B cell (primary cell): ENCODE measurements at regions not wholly inside any gene's neighbourhood (a gene's known extent, or its start where the extent isn't known, plus 50 kb on each side); places are given as distances from the start of the nearest gene placed in this dataset.

Experiments used
- ATAC-seq: fragments of 200-7000 bp; cut with Tn5 transposase; one replicate; pipeline ENCODE4 v1.10.0; 2021; ENCODE audit warnings: low read depth, mild to moderate bottlenecking, moderate number of reproducible peaks, moderate library complexity
- CTCF ChIA-PET: fragments of 350-600 bp; sonication (Branson Sonifier 250); formaldehyde crosslinking; loops from one replicate; lab custom pipeline; 2021; ENCODE audit warnings: antibody characterized with exemption, inconsistent platforms; lab: Charles Lee
- POLR2A ChIA-PET: fragments of 350-600 bp; sonication (Branson Sonifier 250); formaldehyde crosslinking; loops from one replicate; lab custom pipeline; 2021; ENCODE audit warnings: antibody characterized with exemption; lab: Charles Lee
- DNase-seq: peaks from one replicate; pipeline ENCODE4 v3.0.0; 2013
- H2AFZ ChIP-seq: 2 replicates; pipeline ENCODE4 v1.6.1; 2012; ENCODE audit warnings: mild to moderate bottlenecking, low read depth, low read length; ENCODE audit not compliant: insufficient read depth, poor library complexity, severe bottlenecking
- H3K27ac ChIP-seq, 2 donors: 1 replicate in 1 of 2; 2 replicates in 1 of 2; pipeline ENCODE4 v1.5.1; 2012 to 2013; ENCODE audit warnings: low read length in 2 of 2, mild to moderate bottlenecking in 2 of 2, moderate library complexity in 1 of 2
- H3K27me3 ChIP-seq, 4 experiments: fragments of 200-600 bp in 1 of 4; sonication (generic) in 1 of 4; replicated peaks in 1 of 4; 1 replicate in 2 of 4; 2 replicates in 2 of 4; pipeline versions ENCODE4 v1.6.1 to v1.7.0; 2013 to 2016; ENCODE audit warnings: low read length in 3 of 4, mild to moderate bottlenecking in 2 of 4, mixed read lengths in 1 of 4, moderate library complexity in 1 of 4; ENCODE audit not compliant: insufficient read depth in 4 of 4, control insufficient read depth in 3 of 4; ENCODE audit errors: control extremely low read depth in 1 of 4
- H3K36me3 ChIP-seq, 2 experiments: replicated peaks in 1 of 2; 1 replicate in 1 of 2; 2 replicates in 1 of 2; pipeline versions ENCODE4 v1.6.1 to v1.7.1; 2013; ENCODE audit warnings: low read length in 1 of 2; ENCODE audit not compliant: insufficient read depth in 2 of 2, control insufficient read depth in 1 of 2; ENCODE audit errors: control extremely low read depth in 1 of 2, extremely low read depth in 1 of 2
- H3K4me1 ChIP-seq, 2 donors: fragments of 200-600 bp in 1 of 2; sonication (generic) in 1 of 2; 1 replicate in 1 of 2; 2 replicates in 1 of 2; pipeline versions ENCODE4 v1.5.1 to v1.6.1; 2013 to 2017; ENCODE audit warnings: low read length in 2 of 2; ENCODE audit not compliant: control insufficient read depth in 2 of 2, insufficient read depth in 2 of 2
- H3K4me2 ChIP-seq: replicated peaks from 2 replicates; pipeline ENCODE3; 2012; ENCODE audit warnings: mild to moderate bottlenecking, low read depth, low read length; ENCODE audit not compliant: poor library complexity, severe bottlenecking
- H3K4me3 ChIP-seq, 5 experiments: fragments of 200-600 bp in 1 of 5; sonication (generic) in 1 of 5; 1 replicate in 3 of 5; 2 replicates in 2 of 5; pipeline versions ENCODE4 v1.5.1 to v1.7.0; 2011 to 2016; ENCODE audit warnings: low read length in 4 of 5, mild to moderate bottlenecking in 4 of 5, low read depth in 2 of 5, control low read depth in 1 of 5, moderate library complexity in 1 of 5; ENCODE audit not compliant: insufficient read depth in 1 of 5; ENCODE audit errors: control extremely low read depth in 1 of 5, extremely low read depth in 1 of 5
- H3K79me2 ChIP-seq: fragments of 200-600 bp; sonication (generic); one replicate; pipeline ENCODE4 v1.6.0; 2016; ENCODE audit warnings: low read length; ENCODE audit not compliant: control insufficient read depth, insufficient read depth
- H3K9ac ChIP-seq: fragments of 200-600 bp; sonication (generic); 2 replicates; pipeline ENCODE4 v1.6.1; 2017; ENCODE audit warnings: mild to moderate bottlenecking, low read length, moderate library complexity
- H3K9me3 ChIP-seq, 3 donors: one replicate each; pipeline versions ENCODE4 v1.6.1 to v1.7.1; 2013; ENCODE audit warnings: low read length in 2 of 3; ENCODE audit not compliant: control insufficient read depth in 2 of 3, insufficient read depth in 1 of 3; ENCODE audit errors: control extremely low read depth in 1 of 3
- H4K20me1 ChIP-seq: 2 replicates; pipeline ENCODE4 v1.6.0; 2012; ENCODE audit warnings: mild to moderate bottlenecking, low read length; ENCODE audit not compliant: insufficient read depth, control insufficient read depth, poor library complexity, severe bottlenecking
- H3K27ac Mint-ChIP-seq: one replicate; pipeline ENCODE4 v1.8.0; 2021; ENCODE audit warnings: mixed read lengths
- H3K27me3 Mint-ChIP-seq: one replicate; pipeline ENCODE4 v1.8.0; 2021; ENCODE audit warnings: mixed read lengths
- H3K4me1 Mint-ChIP-seq: one replicate; pipeline ENCODE4 v1.8.0; 2021; ENCODE audit warnings: mixed read lengths
- H3K4me3 Mint-ChIP-seq: one replicate; pipeline ENCODE4 v1.8.0; 2021; ENCODE audit warnings: mixed read lengths
- H3K9me3 Mint-ChIP-seq: one replicate; pipeline ENCODE4 v1.8.0; 2022; ENCODE audit warnings: mixed read lengths; ENCODE audit not compliant: insufficient read depth
- EZH2 ChIP-seq: IDR thresholded peaks from 2 replicates; pipeline ENCODE4 v1.6.1; 2012; ENCODE audit warnings: borderline replicate concordance, low read depth, mild to moderate bottlenecking, moderate library complexity, low read length; ENCODE audit not compliant: insufficient read depth, poor library complexity, severe bottlenecking
- WGBS: methylation state at CpG from one replicate; pipeline ENCODE4 v1.1.5; 2013; ENCODE audit warnings: missing lambda C conversion rate; ENCODE audit not compliant: insufficient coverage; 5-methylcytosine and 5-hydroxymethylcytosine counted together
- intact Hi-C: fragments of 100-400 bp; cut with micrococcal nuclease; formaldehyde crosslinking; loops from one replicate; pipeline ENCODE4 v1.10.0; 2022
- TF ChIP-seq, protein P1 (sequence below): fragments of 200-600 bp; IDR thresholded peaks from one replicate; pipeline ENCODE4 v1.8.0; 2022; ENCODE audit warnings: antibody characterized with exemption, mild to moderate bottlenecking

DNA sequence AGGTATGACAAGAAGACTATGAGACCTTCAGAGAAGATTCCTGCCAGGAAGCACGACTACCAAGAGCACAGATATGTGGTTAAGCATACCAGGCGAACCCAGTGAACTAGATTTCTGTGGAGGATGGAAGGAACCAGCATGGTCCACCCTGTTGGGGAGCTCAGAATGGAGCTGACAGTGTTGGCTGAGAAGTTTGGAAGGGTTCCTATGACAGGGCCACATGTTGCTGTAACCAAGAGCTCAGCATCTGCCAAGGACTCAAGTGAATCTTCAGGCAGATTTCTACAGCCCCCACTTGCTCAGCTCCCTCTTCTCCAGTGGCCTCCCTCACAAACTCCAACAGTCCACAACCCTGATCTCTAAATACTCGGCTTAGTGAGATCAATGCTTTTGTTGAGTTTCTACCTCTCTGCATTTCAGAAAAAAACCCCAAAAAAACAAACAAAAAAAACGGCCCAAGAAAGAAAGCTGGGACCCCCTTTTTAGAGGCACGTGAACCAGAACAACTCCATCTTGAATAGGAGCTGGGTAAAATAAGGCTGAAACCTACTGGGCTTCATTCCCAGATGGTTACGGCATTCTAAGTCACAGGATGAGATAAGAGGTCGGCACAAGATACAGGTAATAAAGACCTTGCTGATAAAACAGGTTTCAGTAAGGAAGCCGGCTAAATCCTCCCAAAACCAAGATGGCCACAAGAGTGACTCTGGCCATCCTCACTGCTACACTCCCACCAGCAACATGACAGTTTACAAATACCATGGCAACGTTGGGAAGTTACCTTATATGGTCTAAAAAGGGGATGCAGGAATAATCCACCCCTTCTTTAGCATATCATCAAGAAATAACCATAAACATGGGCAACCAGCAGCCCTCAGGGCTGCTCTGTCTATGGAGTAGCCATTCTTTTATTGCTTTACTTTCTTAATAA lies 691.1 kb downstream of the UQCRFS1 start:
- H3K4me2 ChIP-seq = no peak overlapping the region
- no peak overlapping the region for H3K9ac ChIP-seq

GRCh38 chr19:28520998-28521568 lies 691.9 kb downstream of the UQCRFS1 start:
- Mint-ChIP-seq H3K4me3 (no peak overlapping the region), H3K27me3 (no peaks in the 10 kb centered on the region), H3K27ac (no peak overlapping the region), H3K9me3 (no peaks in the 10 kb centered on the region), H3K4me1 (no peaks in the 10 kb centered on the region)
- no peaks in the 10 kb centered on the region for H3K4me1 ChIP-seq
- H3K4me3 ChIP-seq = no peak overlapping the region
- no peak overlapping the region for H3K9ac ChIP-seq
- no peak for TF ChIP-seq EZH2
- TF ChIP-seq, protein P1, sequence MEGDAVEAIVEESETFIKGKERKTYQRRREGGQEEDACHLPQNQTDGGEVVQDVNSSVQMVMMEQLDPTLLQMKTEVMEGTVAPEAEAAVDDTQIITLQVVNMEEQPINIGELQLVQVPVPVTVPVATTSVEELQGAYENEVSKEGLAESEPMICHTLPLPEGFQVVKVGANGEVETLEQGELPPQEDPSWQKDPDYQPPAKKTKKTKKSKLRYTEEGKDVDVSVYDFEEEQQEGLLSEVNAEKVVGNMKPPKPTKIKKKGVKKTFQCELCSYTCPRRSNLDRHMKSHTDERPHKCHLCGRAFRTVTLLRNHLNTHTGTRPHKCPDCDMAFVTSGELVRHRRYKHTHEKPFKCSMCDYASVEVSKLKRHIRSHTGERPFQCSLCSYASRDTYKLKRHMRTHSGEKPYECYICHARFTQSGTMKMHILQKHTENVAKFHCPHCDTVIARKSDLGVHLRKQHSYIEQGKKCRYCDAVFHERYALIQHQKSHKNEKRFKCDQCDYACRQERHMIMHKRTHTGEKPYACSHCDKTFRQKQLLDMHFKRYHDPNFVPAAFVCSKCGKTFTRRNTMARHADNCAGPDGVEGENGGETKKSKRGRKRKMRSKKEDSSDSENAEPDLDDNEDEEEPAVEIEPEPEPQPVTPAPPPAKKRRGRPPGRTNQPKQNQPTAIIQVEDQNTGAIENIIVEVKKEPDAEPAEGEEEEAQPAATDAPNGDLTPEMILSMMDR = no peak
- DNase-seq = no peak
- intact Hi-C loops = no loop called here
- H3K27ac ChIP-seq = no peak overlapping the region
- no peaks in the 10 kb centered on the region for H3K27me3 ChIP-seq
- no peaks in the 10 kb centered on the region for H3K79me2 ChIP-seq
- POLR2A ChIA-PET = no interaction called here
- H2AFZ ChIP-seq = no peak overlapping the region
- ATAC-seq = no peak
- H3K9me3 ChIP-seq = peaks cover 0 to 9% (median 0%) of the 10 kb centered on the region in 3 donors
- CTCF ChIA-PET = no interaction called here
- H3K4me2 ChIP-seq = no peak overlapping the region
- no peaks in the 10 kb centered on the region for H4K20me1 ChIP-seq
- no peaks in the 10 kb centered on the region for H3K36me3 ChIP-seq

More for the DNA sequence above, 691.1 kb downstream of the UQCRFS1 start:
- H3K4me1 ChIP-seq = no peaks in the 10 kb centered on the region
- 81% methylated on average over 6 of the region's 9 CpGs for WGBS
- no peaks in the 10 kb centered on the region for H3K27me3 Mint-ChIP-seq
- no peaks in the 10 kb centered on the region for H3K27me3 ChIP-seq
- no peak for DNase-seq
- POLR2A ChIA-PET = no interaction called here
- H4K20me1 ChIP-seq = no peaks in the 10 kb centered on the region
- H3K9me3 Mint-ChIP-seq = no peaks in the 10 kb centered on the region
- ATAC-seq = no peak
- H3K27ac Mint-ChIP-seq = no peak overlapping the region
- no peaks in the 10 kb centered on the region for H3K36me3 ChIP-seq
- H3K79me2 ChIP-seq = no peaks in the 10 kb centered on the region
- H3K4me3 ChIP-seq = no peak overlapping the region
- no peak overlapping the region for H2AFZ ChIP-seq
- no peak overlapping the region for H3K27ac ChIP-seq
- intact Hi-C loops = no loop called here
- peaks cover 0 to 9% (median 0%) of the 10 kb centered on the region in 3 donors for H3K9me3 ChIP-seq
- no peak overlapping the region for H3K4me3 Mint-ChIP-seq
- H3K4me1 Mint-ChIP-seq = no peaks in the 10 kb centered on the region
- TF ChIP-seq, protein P1 = no peak
- TF ChIP-seq EZH2 = no peak
- CTCF ChIA-PET = no interaction called here
